ENCODE measurements at regions not wholly inside any gene's neighbourhood (a gene's known extent, or its start where the extent isn't known, plus 50 kb on each side); places are given as distances from the start of the nearest gene placed in this dataset.

GRCh38 chr3:96354742-96355141, 459.7 kb upstream of the EPHA6 start:
- Mint-ChIP-seq H3K27ac (ENCODE audit: unreplicated experiment) (no peak overlapping the region), H3K27me3 (ENCODE audit: low read depth, unreplicated experiment) (no peaks in the 10 kb centered on the region), H3K4me1 (ENCODE audit: low read depth, unreplicated experiment) (peaks cover 5% of the 10 kb centered on the region), H3K4me3 (ENCODE audit: unreplicated experiment) (no peak overlapping the region), H3K9me3 (ENCODE audit: unreplicated experiment) (no peaks in the 10 kb centered on the region), H3K36me3 (ENCODE audit: low read depth, unreplicated experiment) (no peaks in the 10 kb centered on the region)
- peaks cover 2% of the 10 kb centered on the region for H3K9me3 ChIP-seq (ENCODE audit: insufficient read depth, low read depth, low read length)
- H3K4me2 ChIP-seq (ENCODE audit: low read length): no peak overlapping the region
- H3K36me3 ChIP-seq (ENCODE audit: insufficient read depth, low read length): no peaks in the 10 kb centered on the region
- no peak overlapping the region for H3K9ac ChIP-seq (ENCODE audit: low read length)
- FAIRE-seq: no peak
- peaks cover 10% of the 10 kb centered on the region for H3K4me1 ChIP-seq (ENCODE audit: insufficient read depth, low read length)
- H2AFZ ChIP-seq (ENCODE audit: low read depth, low read length): no peak overlapping the region
- TF ChIP-seq EZH2 (IDR thresholded peaks at IDR 0.05; ENCODE audit: insufficient read depth, low read length) (no peak), CTCF (IDR thresholded peaks at IDR 0.05; ENCODE audit: insufficient read depth, low read depth, low read length) (no peak)
- DNase-seq (ENCODE audit: low read depth): peak; percentile 25
- no peaks in the 10 kb centered on the region for H4K20me1 ChIP-seq (ENCODE audit: insufficient read depth, low read length)
- no peak overlapping the region for H3K4me3 ChIP-seq (ENCODE audit: insufficient read depth, low read depth, low read length)
- no peaks in the 10 kb centered on the region for H3K27me3 ChIP-seq (ENCODE audit: insufficient read depth, low read length)
- no peak overlapping the region for H3K27ac ChIP-seq (ENCODE audit: low read depth, low read length)
- no peaks in the 10 kb centered on the region for H3K79me2 ChIP-seq (ENCODE audit: insufficient read depth, low read length)

- no peak overlapping the region for H3K27ac ChIP-seq (ENCODE audit: low read depth, low read length)
- TF ChIP-seq CTCF (IDR thresholded peaks at IDR 0.05; ENCODE audit: insufficient read depth, low read depth, low read length) (no peak), EZH2 (IDR thresholded peaks at IDR 0.05; ENCODE audit: insufficient read depth, low read length) (no peak)
- no peaks in the 10 kb centered on the region for H3K79me2 ChIP-seq (ENCODE audit: insufficient read depth, low read length)
- no peaks in the 10 kb centered on the region for H3K4me1 ChIP-seq (ENCODE audit: insufficient read depth, low read length)
- H3K9ac ChIP-seq (ENCODE audit: low read length): no peak overlapping the region
- H3K4me3 Mint-ChIP-seq (ENCODE audit: unreplicated experiment): no peak overlapping the region
- DNase-seq (ENCODE audit: low read depth) (no peak), FAIRE-seq (no peak)
- no peak overlapping the region for H2AFZ ChIP-seq (ENCODE audit: low read depth, low read length)
- no peaks in the 10 kb centered on the region for H3K4me1 Mint-ChIP-seq (ENCODE audit: low read depth, unreplicated experiment)
- no peaks in the 10 kb centered on the region for H3K9me3 Mint-ChIP-seq (ENCODE audit: unreplicated experiment)
- no peak overlapping the region for H3K4me2 ChIP-seq (ENCODE audit: low read length)
- no peak overlapping the region for H3K27ac Mint-ChIP-seq (ENCODE audit: unreplicated experiment)
- no peaks in the 10 kb centered on the region for H4K20me1 ChIP-seq (ENCODE audit: insufficient read depth, low read length)
- H3K27me3 Mint-ChIP-seq (ENCODE audit: low read depth, unreplicated experiment): no peaks in the 10 kb centered on the region
- no peak overlapping the region for H3K4me3 ChIP-seq (ENCODE audit: insufficient read depth, low read depth, low read length)
- no peaks in the 10 kb centered on the region for H3K36me3 Mint-ChIP-seq (ENCODE audit: low read depth, unreplicated experiment)
- H3K9me3 ChIP-seq (ENCODE audit: insufficient read depth, low read depth, low read length): peaks cover 2% of the 10 kb centered on the region
- H3K36me3 ChIP-seq (ENCODE audit: insufficient read depth, low read length): no peaks in the 10 kb centered on the region
- no peaks in the 10 kb centered on the region for H3K27me3 ChIP-seq (ENCODE audit: insufficient read depth, low read length)
Observed at GRCh38 chr3:96361241-96361640, 453.2 kb upstream of the EPHA6 start.

GRCh38 chr3:96370637-96371036, 443.8 kb upstream of the EPHA6 start:
- Histone ChIP-seq H2AFZ (ENCODE audit: low read depth, low read length) (no peak overlapping the region), H3K79me2 (ENCODE audit: insufficient read depth, low read length) (no peaks in the 10 kb centered on the region), H4K20me1 (ENCODE audit: insufficient read depth, low read length) (no peaks in the 10 kb centered on the region), H3K4me1 (ENCODE audit: insufficient read depth, low read length) (no peaks in the 10 kb centered on the region), H3K4me2 (ENCODE audit: low read length) (no peak overlapping the region), H3K36me3 (ENCODE audit: insufficient read depth, low read length) (no peaks in the 10 kb centered on the region), H3K4me3 (ENCODE audit: insufficient read depth, low read depth, low read length) (no peak overlapping the region), H3K9me3 (ENCODE audit: insufficient read depth, low read depth, low read length) (no peaks in the 10 kb centered on the region), H3K27me3 (ENCODE audit: insufficient read depth, low read length) (no peaks in the 10 kb centered on the region), H3K27ac (ENCODE audit: low read depth, low read length) (no peak overlapping the region), H3K9ac (ENCODE audit: low read length) (no peak overlapping the region)
- H3K27me3 Mint-ChIP-seq (ENCODE audit: low read depth, unreplicated experiment): no peaks in the 10 kb centered on the region
- FAIRE-seq (no peak), DNase-seq (ENCODE audit: low read depth) (no peak)
- H3K36me3 Mint-ChIP-seq (ENCODE audit: low read depth, unreplicated experiment): no peaks in the 10 kb centered on the region
- no peak overlapping the region for H3K27ac Mint-ChIP-seq (ENCODE audit: unreplicated experiment)
- no peak overlapping the region for H3K4me3 Mint-ChIP-seq (ENCODE audit: unreplicated experiment)
- H3K9me3 Mint-ChIP-seq (ENCODE audit: unreplicated experiment): peaks cover 1% of the 10 kb centered on the region
- H3K4me1 Mint-ChIP-seq (ENCODE audit: low read depth, unreplicated experiment): no peaks in the 10 kb centered on the region
- no peak for TF ChIP-seq EZH2 (IDR thresholded peaks at IDR 0.05; ENCODE audit: insufficient read depth, low read length)
- no peak for TF ChIP-seq CTCF (IDR thresholded peaks at IDR 0.05; ENCODE audit: insufficient read depth, low read depth, low read length)

Data from astrocyte (in vitro differentiated cells and primary cell).